HG03045 (cell line): ENCODE measurements at regions not wholly inside any gene's neighbourhood (a gene's known extent, or its start where the extent isn't known, plus 50 kb on each side); places are given as distances from the start of the nearest gene placed in this dataset.
A peak's percentile ranks its signal among the peaks of the same experiment; 100 is the strongest.

ENCODE experiments used
- ATAC-seq: cut with Tn5 transposase; IDR thresholded peaks from one replicate; pipeline ENCODE4 v1.9.1; 2021; ENCODE audit warnings: mild to moderate bottlenecking, moderate library complexity; ENCODE audit not compliant: unreplicated experiment

GRCh38 chr5:89034588-89034987 is 151.6 kb upstream of the MEF2C start:
- ATAC-seq, result no peak

- ATAC-seq, result no peak
These were observed 147.8 kb upstream of the MEF2C start for GRCh38 chr5:89030798-89031197.

DNA sequence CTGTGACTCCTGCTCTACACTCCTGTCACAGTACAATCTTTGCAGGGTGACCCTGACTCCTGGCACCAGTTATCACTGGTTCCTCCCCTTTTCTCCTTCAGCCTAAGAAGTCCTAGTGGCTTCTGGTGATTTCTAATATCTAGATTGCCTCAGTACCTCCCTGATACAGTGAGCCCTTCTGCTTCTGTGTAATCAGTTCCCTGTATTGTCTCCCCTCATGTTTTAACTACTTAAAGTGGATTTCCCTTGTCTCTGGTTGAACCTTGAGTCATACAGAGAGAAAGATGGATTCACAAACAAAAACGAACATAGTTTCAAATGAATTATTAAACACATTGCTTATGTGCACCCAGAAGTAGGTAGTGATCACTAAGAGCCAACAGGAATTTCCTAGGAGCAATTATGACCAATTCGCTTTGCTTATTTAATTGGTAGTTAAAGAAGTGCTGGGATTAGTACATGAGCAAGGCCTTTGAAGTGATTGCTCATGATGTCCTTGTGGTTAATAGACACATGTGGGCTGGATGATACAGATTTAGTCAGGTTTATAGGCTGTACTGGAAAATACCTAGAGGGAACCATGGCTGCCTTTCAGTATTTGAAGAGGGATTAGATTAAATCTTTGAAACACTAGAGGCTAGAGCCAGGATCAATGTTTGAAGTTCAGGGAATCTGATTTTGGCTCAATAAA is 145.8 kb upstream of the MEF2C start:
- no peak for ATAC-seq

- no peak for ATAC-seq
These were observed 141.1 kb upstream of the MEF2C start for GRCh38 chr5:89024045-89024444.

DNA sequence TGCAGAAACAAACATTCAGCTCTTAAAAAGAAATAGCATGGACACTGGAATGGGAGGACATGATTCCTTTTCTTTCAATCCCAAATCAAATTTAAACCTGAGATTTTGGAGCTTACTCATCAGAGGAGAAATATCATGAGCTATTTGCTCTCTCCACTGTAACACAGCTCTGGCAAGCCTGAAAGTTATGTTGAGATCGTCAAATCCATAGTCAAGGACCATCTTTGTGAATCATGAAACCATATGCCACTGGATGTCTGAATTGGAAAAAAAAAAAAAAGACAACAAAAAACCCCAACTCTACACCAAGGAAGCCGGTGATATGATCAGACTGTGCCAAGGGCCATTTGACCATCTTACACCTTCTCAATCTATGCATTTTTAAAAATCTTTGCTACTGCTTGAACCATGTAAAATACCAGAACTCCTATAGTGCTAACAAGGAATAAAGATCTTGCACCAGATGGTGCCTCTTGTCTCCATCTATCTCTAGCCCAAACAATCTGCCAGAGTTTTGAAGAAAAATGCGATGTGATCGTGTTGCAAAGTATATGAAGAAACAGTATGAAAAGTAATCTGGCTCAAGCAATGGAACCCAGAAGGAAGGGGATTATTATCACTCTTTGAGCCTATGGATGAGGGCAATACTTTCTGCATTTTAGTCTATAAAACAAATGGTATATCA is 138.1 kb upstream of the MEF2C start:
- ATAC-seq, result no peak

DNA sequence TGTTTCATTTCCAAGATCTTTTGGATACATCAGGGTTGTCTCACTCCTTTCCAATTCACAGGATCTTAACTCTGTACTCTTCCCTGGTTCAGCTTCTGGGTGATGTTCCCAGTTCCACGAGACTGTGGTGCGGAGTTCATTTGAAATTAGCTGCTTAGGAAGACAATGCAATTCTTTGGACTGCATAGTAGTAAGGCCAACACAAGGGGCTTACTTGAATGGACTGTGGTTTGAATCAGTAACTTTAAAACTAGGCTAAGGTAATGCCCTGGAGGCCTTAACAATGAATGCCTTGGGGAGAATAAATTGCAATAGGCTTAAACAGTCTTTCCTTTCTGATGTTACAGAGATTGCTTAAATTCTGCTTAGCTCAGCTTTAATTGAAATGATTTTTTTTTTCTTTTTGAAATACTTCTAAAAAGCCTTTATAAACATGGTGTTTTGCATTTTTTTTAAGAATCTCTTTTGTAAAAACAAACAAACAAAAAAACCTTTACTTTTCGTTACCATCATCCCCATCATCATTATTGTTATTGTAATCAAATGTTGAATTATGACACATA is 133.8 kb upstream of the MEF2C start:
- ATAC-seq, result no peak

GRCh38 chr5:89015409-89015808 is 132.4 kb upstream of the MEF2C start:
- ATAC-seq, result no peak

GRCh38 chr5:89011778-89012711 is 129.1 kb upstream of the MEF2C start:
- ATAC-seq, result no peak

GRCh38 chr5:89010512-89010911 is 127.5 kb upstream of the MEF2C start:
- no peak for ATAC-seq

DNA sequence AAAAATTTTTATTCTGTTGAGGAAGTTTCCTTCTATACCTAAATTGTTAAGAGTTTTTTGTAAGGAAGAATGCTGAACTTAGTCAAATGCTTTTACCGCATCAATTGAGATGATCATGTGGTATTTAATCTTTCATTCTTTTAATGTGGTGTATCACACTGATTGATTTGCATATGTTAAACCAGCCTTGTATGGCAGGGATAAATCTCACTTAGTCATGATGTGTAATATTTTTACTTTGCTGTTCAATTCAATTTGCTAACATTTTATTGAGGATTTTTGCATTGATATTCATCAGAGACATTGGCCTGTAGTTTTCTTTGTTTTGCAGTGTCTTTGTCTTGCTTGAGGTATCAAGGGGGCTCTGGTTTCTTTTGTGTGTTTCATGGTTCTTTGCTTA is 125.3 kb upstream of the MEF2C start:
- no peak for ATAC-seq

- no peak for ATAC-seq
These were observed 123.0 kb upstream of the MEF2C start for GRCh38 chr5:89005990-89006389.

DNA sequence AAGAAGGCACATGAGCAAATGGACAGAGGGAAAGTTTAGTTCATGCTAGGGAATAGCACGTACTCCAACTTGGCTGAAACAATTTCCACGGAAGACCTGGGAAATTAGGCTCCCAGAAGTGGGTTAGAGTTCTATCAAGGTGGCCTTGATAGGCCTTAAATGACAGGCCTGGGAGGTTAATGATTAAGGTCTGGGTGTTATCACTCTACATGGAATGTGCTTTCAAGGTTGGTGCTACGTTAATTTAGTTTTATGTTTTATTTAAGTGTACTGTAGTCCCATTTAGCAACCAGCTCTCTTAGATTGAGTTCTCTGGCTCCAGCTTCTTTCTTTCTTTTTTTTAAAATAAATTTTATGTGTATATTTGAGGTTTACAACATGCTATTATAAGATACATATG is 121.4 kb upstream of the MEF2C start:
- ATAC-seq, result no peak

DNA sequence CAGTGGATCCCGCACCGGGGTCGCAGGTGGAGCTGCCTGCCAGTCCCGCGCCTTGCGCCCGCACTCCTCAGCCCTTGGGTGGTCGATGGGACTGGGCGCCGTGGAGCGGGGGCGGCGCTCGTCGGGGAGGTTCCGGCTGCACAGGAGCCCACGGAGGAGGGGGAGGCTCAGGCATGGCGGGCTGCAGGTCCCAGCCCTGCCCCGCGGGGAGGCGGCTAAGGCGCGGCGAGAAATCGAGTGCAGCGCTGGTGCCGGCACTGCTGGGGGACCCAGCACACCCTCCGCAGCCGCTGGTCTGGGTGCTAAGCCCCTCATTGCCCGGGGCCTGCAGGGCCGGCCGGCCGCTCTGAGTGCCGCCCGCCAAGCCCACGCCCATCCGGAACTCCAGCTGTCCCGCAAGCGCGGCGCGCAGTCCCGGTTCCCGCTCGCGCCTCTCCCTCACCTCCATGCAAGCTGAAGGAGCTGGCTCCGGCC is 120.6 kb upstream of the MEF2C start:
- no peak for ATAC-seq

- ATAC-seq, result no peak
These were observed 116.9 kb upstream of the MEF2C start for GRCh38 chr5:88999853-89000252.

- no peak for ATAC-seq
These were observed 115.0 kb upstream of the MEF2C start for GRCh38 chr5:88997937-88998336.

GRCh38 chr5:88984040-88984439 is 101.1 kb upstream of the MEF2C start:
- no peak for ATAC-seq

GRCh38 chr5:88979726-88980125 is 96.7 kb upstream of the MEF2C start:
- no peak for ATAC-seq

- peak; percentile 64 for ATAC-seq
These were observed 96.3 kb upstream of the MEF2C start for GRCh38 chr5:88979244-88979643.

DNA sequence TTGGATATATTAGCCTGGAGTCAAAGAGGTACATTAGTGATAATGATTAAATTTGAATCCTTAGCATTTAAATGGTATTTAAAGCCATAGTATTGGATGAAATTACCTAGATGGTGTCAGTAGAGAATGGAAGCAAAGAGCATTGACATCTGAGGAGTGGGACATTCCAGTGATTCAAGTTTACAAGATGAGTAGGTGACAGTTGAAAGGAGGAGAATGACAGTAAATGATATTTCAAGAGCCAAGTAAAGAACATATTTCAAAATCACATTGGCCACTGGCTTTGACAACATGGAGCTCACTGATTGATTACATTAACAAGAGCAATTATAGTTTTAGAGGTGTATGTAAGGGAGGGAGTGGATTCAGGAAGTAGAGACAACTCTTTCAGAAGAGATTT is 93.9 kb upstream of the MEF2C start:
- no peak for ATAC-seq

DNA sequence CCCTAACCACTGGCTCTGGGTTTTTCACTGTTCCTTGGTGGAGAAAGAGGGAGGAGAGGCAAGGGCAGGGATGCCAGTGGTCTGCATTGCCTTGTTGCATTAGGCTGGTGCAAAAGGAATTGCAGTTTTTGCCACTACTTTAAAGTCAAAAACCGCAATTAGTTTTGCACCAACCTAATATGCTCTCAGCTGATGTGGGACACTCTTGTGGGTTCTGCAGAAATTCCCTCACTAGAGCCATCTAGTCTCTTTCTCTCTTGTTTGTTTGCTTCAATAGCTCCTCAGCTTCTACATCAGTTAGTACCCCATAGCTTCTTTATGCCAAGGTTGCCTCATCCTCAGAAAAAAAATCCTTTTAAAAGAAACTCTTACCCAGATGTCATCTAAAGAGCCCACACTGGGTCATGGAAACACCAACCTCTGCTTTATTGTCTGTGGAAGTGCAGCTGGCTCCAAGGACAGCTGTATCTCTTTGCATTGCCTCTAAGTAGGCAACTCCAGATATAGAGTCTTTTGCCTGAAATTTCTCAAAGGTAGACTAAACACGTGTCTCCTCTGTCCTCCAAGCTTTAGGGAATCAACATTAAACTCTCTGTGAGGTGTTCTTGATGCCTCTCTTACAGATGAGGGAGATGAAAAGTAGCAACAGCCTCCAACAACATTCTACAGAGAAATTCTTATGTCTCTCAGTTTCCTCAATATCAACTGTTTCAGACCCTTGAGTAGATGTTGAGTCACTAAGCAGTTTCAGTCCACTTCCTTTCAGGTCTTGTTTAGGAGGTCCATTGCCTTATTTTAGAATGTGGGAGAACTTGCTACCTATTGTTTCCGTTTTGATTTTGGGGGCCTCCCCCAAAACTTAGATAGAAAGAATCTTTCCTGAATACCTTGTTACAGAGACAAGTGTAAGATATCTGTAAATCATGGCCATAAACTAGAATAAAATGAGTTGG is 84.9 kb upstream of the MEF2C start:
- ATAC-seq, result no peak
